GM18499 (cell line): ENCODE measurements at regions not wholly inside any gene's neighbourhood (a gene's known extent, or its start where the extent isn't known, plus 50 kb on each side); places are given as distances from the start of the nearest gene placed in this dataset.
"Not testable (repeated sequence)": the region's sequence is repeated elsewhere in the genome, so short reads cannot be mapped to it uniquely, and the experiment has no call there.

Source experiments
- ATAC-seq: cut with Tn5 transposase; IDR thresholded peaks from one replicate; pipeline ENCODE4 v1.9.1; 2021; ENCODE audit warnings: moderate number of reproducible peaks; ENCODE audit not compliant: insufficient read depth, unreplicated experiment

DNA sequence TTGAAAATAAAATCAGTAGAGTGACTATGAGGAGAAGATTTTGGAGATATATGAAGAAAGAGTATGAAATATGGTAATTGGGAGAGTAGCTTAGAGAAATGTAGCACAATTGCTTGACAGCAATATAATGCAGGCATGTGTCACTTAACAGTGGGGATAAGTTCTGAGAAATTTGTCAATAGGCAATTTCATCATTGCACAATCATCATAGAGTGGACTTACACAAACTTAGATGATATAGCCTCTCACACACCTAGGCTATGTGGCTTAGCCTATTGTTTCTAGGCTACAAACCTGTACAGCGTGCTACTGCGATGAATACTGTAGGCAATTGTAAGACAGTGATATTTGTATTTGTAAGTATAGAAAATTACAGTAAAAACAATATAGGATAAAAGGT, 573.6 kb downstream of the JRKL start:
- no peak for ATAC-seq

DNA sequence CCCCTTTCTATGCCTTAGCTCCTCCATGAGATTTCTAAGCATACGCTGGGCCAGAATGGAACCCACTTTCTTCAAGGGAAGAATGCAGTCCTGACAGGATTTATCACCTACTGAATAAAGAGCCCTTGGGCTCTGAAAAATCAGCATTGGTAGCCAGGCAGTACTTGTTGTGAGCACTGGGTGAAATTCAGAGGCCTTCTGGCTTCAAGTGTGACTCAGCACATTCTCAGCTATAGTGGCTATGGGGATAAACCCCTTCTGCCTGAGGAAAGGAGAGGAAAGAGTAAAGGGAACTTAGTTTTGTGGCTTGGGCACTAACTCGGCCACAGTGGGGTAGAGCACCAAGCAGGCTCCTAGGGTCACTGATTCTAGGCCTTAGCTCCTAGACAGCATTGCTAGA, 574.8 kb downstream of the JRKL start:
- ATAC-seq = no peak

DNA sequence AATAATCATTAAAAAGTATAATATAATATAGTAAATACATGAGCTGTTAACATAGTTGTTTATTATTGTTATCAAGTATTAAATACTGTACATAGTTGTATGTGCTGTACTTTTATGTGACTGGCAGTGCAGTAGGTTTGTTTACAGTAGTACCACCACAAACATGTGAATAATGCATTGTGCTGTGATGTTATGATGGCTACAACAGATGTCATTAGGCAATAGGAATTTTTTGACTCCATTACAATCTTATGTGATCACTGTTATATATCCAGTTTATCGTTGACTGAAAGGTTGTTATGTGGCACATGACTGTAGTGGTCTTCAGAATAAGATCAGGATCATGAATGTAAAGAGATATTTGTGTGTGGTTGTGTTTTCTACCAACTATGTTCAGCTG, 577.8 kb downstream of the JRKL start:
- no peak for ATAC-seq

- no peak for ATAC-seq
These were observed 579.4 kb downstream of the JRKL start for GRCh38 chr11:96969251-96969650.

DNA sequence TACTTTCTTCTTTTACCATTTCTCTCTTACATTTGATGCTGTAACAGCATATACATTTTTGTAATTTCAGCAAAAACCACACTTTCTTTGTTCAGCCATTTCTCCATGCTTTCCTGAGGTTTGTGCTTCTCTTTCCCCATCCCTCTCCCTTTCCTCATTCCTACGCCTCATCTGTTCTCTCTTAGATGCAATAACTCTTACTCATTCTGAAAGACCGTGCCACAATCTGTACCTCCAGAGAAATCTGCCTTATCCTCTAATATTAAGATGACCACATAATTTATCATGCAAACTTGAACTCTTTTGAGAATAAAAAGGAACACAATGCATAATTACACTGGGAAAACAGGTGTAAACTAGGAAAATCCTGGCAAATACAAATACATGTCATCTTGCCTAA, 588.9 kb downstream of the JRKL start:
- no peak for ATAC-seq

- no peak for ATAC-seq
These were observed 596.7 kb downstream of the JRKL start for GRCh38 chr11:96986516-96986915.

- no peak for ATAC-seq
These were observed 601.1 kb downstream of the JRKL start for GRCh38 chr11:96990914-96991313.

DNA sequence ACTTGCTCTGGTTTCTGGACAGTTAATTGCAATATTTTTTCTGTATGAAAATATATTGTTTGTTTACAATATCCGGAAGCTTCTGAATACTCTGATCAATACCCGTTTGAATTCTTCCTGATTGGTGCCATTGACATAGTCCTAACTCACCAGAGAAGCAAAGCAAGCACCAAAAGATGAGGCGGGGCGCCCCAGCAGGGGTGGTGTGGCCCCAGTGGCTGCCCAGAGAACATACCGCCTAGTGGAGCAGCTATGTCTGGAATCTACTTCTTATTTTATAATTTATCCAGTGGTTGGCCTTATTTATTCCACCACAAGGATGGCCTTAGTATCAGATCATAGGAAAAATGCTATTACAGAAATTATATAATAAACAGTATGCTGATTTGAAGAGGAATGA, 610.7 kb downstream of the JRKL start:
- ATAC-seq = no peak

GRCh38 chr11:97007283-97007682, 617.5 kb downstream of the JRKL start:
- ATAC-seq = no peak

DNA sequence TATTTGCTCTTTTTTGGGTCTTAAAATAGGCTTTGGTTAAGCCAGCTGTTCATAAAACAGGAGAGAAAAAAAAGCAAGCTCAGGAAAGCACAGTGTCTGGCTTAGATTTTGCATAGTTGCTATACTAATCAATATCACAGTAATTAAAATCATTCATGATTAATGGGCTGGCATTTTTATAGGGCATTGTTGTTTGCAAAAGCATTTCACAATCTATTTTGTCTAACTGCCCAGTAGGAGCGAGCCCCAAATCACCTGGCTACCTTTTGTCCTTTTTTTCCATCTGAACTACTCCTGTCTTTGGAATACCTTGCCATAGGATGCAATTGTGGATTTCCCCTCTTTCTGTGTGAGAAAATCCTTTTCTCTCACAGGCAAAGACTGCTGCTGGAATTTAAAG, 619.8 kb downstream of the JRKL start:
- ATAC-seq = no peak

DNA sequence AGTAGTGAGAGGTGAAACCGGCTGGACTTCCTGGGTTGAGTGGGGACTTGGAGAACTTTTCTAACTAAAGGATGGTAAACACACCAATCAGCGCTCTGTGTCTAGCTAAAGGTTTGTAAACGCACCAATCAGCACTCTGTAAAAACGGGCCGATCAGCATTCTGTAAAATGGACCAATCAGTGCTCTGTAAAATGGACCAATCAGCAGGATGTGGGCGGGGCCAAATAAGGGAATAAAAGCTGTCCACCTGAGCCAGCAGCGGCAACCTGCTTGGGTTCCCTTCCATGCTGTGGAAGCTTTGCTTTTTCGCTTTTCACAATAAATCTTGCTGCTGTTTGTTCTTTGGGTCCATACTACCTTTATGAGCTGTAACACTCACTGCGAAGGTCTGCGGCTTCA, 621.2 kb downstream of the JRKL start:
- not testable (repeated sequence) for ATAC-seq

- no peak for ATAC-seq
These were observed 625.5 kb downstream of the JRKL start for GRCh38 chr11:97015327-97015726.

DNA sequence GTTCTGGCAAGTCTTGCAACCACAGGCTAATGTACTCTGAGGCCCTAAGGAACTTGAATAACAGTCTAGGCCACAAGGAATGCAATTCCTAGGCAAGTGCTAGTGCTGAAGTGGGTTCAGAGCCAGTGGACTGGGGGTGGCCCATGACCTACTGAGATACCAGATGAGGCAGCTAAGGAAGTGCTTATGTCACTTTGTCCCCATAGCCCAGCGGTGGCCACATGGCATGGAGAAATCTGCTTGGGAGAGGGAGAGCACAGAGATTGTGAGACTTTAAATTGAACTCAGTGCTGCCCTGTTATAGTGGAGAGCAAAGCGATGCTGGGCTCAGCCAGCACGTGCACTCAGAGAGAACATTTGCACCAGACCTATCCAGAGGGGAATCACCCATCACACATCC, 629.5 kb downstream of the JRKL start:
- ATAC-seq = no peak

- no peak for ATAC-seq
These were observed 629.9 kb downstream of the JRKL start for GRCh38 chr11:97019754-97020153.

DNA sequence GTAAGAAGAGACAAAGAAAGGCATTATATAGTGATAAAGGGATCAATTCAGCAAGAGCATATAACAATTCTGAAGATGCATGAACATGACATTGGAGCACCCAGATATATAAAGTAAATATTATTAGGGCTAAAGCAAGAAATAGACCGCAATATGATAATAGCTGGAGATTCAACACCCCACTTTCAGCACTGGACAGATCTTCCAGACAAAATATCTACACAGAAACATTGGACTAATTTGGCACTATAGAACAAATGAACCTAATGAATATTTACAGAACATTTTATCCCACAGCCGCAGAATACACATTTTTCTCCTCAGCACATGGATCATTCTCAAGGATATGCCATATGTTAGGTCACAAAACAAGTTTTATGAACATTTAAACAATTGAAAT, 633.1 kb downstream of the JRKL start:
- no peak for ATAC-seq

- ATAC-seq = no peak
These were observed 639.1 kb downstream of the JRKL start for GRCh38 chr11:97028836-97029406.

DNA sequence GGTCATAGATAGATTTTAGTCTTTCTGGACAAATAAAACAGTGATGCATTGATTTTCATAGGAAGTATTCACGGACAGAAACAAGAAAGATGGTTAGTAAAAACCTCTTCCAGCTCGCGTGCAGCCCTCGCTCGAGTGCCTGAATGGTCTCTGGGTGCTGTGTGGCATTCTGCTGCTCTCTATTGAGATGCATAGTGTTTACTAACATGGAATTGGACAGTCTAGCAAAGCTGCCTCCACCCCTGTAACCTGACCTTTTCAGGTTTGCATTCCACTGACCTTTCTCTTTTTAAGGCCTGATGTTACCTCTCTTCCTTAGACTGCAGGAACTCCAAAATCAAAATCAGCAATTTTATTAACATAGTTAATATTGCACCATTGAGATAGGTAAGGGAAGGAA, 643.4 kb downstream of the JRKL start:
- no peak for ATAC-seq

DNA sequence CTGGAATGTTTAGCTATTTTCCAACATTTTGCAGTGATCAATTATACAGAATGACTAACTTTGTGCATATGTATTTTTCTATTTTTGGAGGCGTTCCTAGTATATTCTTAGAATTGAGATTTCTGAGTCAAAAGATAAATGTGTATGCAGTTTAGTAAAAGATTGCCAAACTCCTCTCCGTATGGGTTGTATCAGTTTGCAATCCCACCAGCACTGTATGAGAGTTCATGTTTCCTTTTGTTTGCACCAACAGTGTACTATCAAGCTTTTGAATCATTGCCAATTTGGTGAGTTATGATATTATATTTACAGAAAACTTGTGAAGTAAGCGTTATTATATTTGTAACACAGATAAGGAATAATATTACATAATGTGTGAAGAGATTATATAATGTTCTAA, 658.7 kb downstream of the JRKL start:
- no peak for ATAC-seq

DNA sequence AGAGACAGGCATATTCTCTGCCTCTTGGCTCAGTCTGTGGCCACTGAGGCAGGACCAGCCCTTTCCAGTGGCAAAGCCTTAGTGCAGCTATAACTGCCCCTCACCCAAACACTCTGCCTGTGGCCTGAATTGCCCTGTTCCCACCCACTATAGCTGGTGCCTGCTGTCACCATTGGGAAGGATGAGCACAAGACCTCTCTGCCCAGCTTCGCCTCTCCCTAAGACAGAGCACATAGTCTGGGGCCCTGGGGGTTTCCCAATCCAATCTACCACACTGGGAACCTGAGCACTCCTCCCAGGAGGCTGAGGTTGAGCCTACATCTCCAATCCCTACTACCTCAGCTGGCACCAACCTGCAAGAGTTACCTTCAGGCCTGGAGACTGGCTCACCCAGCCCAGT, 670.4 kb downstream of the JRKL start:
- ATAC-seq = no peak

GRCh38 chr11:97069160-97069559, 679.3 kb downstream of the JRKL start:
- no peak for ATAC-seq

- no peak for ATAC-seq
These were observed 682.6 kb downstream of the JRKL start for GRCh38 chr11:97072420-97072819.

DNA sequence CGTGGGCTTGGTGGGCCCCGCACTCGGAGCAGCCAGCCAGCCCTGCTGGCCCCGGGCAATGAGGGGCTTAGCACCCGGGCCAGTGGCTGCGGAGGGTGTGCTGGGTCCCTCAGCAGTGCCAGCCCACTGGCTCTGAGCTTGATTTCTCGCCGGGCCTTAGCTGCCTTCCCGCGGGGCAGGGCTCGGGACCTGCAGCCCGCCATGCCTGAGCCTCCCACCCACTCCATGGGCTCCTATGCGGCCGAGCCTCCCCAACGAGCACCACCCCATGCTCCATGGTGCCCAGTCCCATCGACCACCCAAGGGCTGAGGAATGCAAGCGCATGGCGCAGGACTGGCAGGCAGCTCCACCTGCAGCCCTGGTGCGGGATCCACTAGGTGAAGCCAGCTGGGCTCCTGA, 686.9 kb downstream of the JRKL start:
- not testable (repeated sequence) for ATAC-seq

GRCh38 chr11:97078443-97078842, 688.6 kb downstream of the JRKL start:
- ATAC-seq = no peak
